Neuronal stem cell (in vitro differentiated cells): ENCODE measurements at regions not wholly inside any gene's neighbourhood (a gene's known extent, or its start where the extent isn't known, plus 50 kb on each side); places are given as distances from the start of the nearest gene placed in this dataset.
A peak's percentile ranks its signal among the peaks of the same experiment; 100 is the strongest.

Experiments
- DNase-seq: peaks from one replicate; pipeline ENCODE4 v3.0.0-alpha.2; 2013; ENCODE audit warnings: low spot score
- H2AFZ ChIP-seq: one replicate; pipeline ENCODE4 v1.6.1; 2013; ENCODE audit warnings: mild to moderate bottlenecking, low read length, inconsistent platforms
- H2AK5ac ChIP-seq: 2 replicates; pipeline ENCODE4 v1.6.1; 2013; ENCODE audit warnings: low read depth, mild to moderate bottlenecking, inconsistent platforms, low read length, moderate library complexity, mixed read lengths
- H2BK120ac ChIP-seq: 2 replicates; pipeline ENCODE4 v1.6.1; 2013; ENCODE audit warnings: low read depth, mild to moderate bottlenecking, inconsistent platforms, low read length, moderate library complexity, mixed read lengths
- H2BK12ac ChIP-seq: one replicate; pipeline ENCODE4 v1.6.1; 2013; ENCODE audit warnings: low read length, inconsistent platforms
- H2BK15ac ChIP-seq: 2 replicates; pipeline ENCODE4 v1.6.1; 2013; ENCODE audit warnings: mild to moderate bottlenecking, low read length, inconsistent platforms, mixed read lengths
- H2BK5ac ChIP-seq: one replicate; pipeline ENCODE4 v1.6.1; 2013; ENCODE audit warnings: inconsistent platforms, mild to moderate bottlenecking, low read length, moderate library complexity
- H3K14ac ChIP-seq: one replicate; pipeline ENCODE4 v1.6.1; 2013; ENCODE audit warnings: low read length, inconsistent platforms
- H3K18ac ChIP-seq: 2 replicates; pipeline ENCODE4 v1.6.1; 2013; ENCODE audit warnings: low read length, inconsistent platforms
- H3K23ac ChIP-seq: 2 replicates; pipeline ENCODE4 v1.6.1; 2013; ENCODE audit warnings: low read depth, mild to moderate bottlenecking, mixed read lengths, low read length, inconsistent platforms; ENCODE audit not compliant: poor library complexity
- H3K27ac ChIP-seq: replicated peaks from 3 replicates; pipeline ENCODE4 v1.5.1; 2013; ENCODE audit warnings: low read length, inconsistent platforms
- H3K27me3 ChIP-seq, 3 experiments: 2 replicates each; pipeline ENCODE4 v1.6.1; 2013; ENCODE audit warnings: low read length in 3 of 3, mild to moderate bottlenecking in 2 of 3, inconsistent platforms in 1 of 3, low read depth in 1 of 3, mixed read lengths in 1 of 3, moderate library complexity in 1 of 3; ENCODE audit not compliant: control insufficient read depth in 3 of 3, insufficient read depth in 3 of 3
- H3K36me3 ChIP-seq, 2 donors: replicated peaks in 1 of 2; 2 replicates each; pipeline ENCODE4 v1.6.1; 2013; ENCODE audit warnings: low read length in 2 of 2; ENCODE audit not compliant: control insufficient read depth in 2 of 2, insufficient read depth in 2 of 2
- H3K4ac ChIP-seq: 2 replicates; pipeline ENCODE4 v1.6.1; 2013; ENCODE audit warnings: inconsistent platforms, mild to moderate bottlenecking, low read length, moderate library complexity
- H3K4me1 ChIP-seq, 2 donors: 1 replicate in 1 of 2; 2 replicates in 1 of 2; pipeline ENCODE4 v1.6.1; 2013; ENCODE audit warnings: low read length in 2 of 2, low read depth in 1 of 2; ENCODE audit not compliant: control insufficient read depth in 2 of 2, insufficient read depth in 1 of 2
- H3K4me2 ChIP-seq: one replicate; pipeline ENCODE4 v1.6.1; 2013; ENCODE audit warnings: mild to moderate bottlenecking, low read length, inconsistent platforms; ENCODE audit not compliant: insufficient read depth, poor library complexity, severe bottlenecking
- H3K4me3 ChIP-seq, 2 donors: 2 replicates each; pipeline ENCODE4 v1.5.1; 2013; ENCODE audit warnings: low read length in 2 of 2, mild to moderate bottlenecking in 2 of 2, inconsistent platforms in 1 of 2, moderate library complexity in 1 of 2
- H3K79me1 ChIP-seq: one replicate; pipeline ENCODE4 v1.6.1; 2013; ENCODE audit warnings: low read depth, mild to moderate bottlenecking, inconsistent platforms, low read length, moderate library complexity
- H3K9ac ChIP-seq: one replicate; pipeline ENCODE4 v1.6.1; 2013; ENCODE audit warnings: mild to moderate bottlenecking, low read depth, low read length, inconsistent platforms; ENCODE audit not compliant: poor library complexity
- H3K9me3 ChIP-seq, 2 donors: replicated peaks in 1 of 2; 2 replicates each; pipeline versions ENCODE3 to v1.6.1; 2013; ENCODE audit warnings: low read length in 2 of 2, mild to moderate bottlenecking in 2 of 2, inconsistent platforms in 1 of 2, low read depth in 1 of 2, mixed read lengths in 1 of 2, moderate library complexity in 1 of 2; ENCODE audit not compliant: control insufficient read depth in 2 of 2, insufficient read depth in 1 of 2
- H4K8ac ChIP-seq: one replicate; pipeline ENCODE4 v1.6.1; 2013; ENCODE audit warnings: low read depth, mild to moderate bottlenecking, inconsistent platforms, low read length, moderate library complexity
- H4K91ac ChIP-seq: one replicate; pipeline ENCODE4 v1.6.1; 2013; ENCODE audit warnings: low read length, low read depth, mild to moderate bottlenecking, inconsistent platforms; ENCODE audit not compliant: poor library complexity
- WGBS, 2 donors: extraction: QIAGEN DNeasy Blood & Tissue Kit; methylation state at CpG; one replicate each; pipeline ENCODE4 v1.1.7; 2013; ENCODE audit warnings: missing lambda C conversion rate in 2 of 2, mixed read lengths in 1 of 2; ENCODE audit not compliant: insufficient read length in 2 of 2, insufficient replicate concordance in 1 of 2; ENCODE audit errors: extremely low coverage in 2 of 2; 5-methylcytosine and 5-hydroxymethylcytosine counted together

DNA sequence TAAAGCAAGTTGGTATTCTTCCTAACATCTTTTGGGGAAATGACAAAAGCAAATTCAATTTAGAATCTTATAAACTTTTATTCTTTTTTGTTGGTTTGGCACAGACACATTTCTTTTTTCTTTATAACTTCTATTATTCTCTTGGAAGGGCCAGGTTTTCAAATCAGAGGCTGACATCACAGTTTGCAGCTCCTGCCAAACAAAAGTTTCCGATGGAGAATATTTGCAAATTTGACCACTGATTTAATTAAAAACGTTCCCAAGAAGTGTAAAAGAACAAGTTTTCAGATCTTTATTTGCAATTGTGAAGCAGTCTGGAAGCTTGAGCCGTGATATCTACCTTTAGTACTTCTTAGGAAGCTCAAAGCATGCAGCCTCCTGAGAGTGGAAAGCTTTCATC lies 53.8 kb upstream of the CD83 start:
- Histone ChIP-seq H2AK5ac (no peak overlapping the region), H3K14ac (no peak overlapping the region), H3K4me3 (no peak overlapping the region), H4K8ac (no peak overlapping the region), H4K91ac (no peak overlapping the region), H3K9ac (no peak overlapping the region), H3K4ac (no peak overlapping the region), H2BK120ac (no peak overlapping the region), H2BK15ac (no peak overlapping the region), H3K79me1 (no peaks in the 10 kb centered on the region), H3K36me3 (no peaks in the 10 kb centered on the region), H2AFZ (no peak overlapping the region), H2BK5ac (no peak overlapping the region), H2BK12ac (no peak overlapping the region), H3K27ac (no peak overlapping the region), H3K4me2 (no peak overlapping the region), H3K4me1 (no peaks in the 10 kb centered on the region), H3K9me3 (peaks cover 3% of the 10 kb centered on the region in 2 donors), H3K27me3 (peaks cover 0 to 11% (median 0%) of the 10 kb centered on the region in 3 experiments), H3K18ac (no peak overlapping the region), H3K23ac (no peak overlapping the region)
- no CpG with 5 or more reads among the region's 3 CpGs for WGBS, 2 donors
- no peak for DNase-seq

- Histone ChIP-seq H4K8ac (no peak overlapping the region), H3K9me3 (peaks cover 3% of the 10 kb centered on the region in 2 donors), H3K14ac (no peak overlapping the region), H4K91ac (no peak overlapping the region), H2BK12ac (no peak overlapping the region), H2AFZ (no peak overlapping the region), H3K23ac (no peak overlapping the region), H3K27me3 (peaks cover 0 to 5% (median 0%) of the 10 kb centered on the region in 3 experiments), H3K9ac (no peak overlapping the region), H2BK5ac (no peak overlapping the region), H3K79me1 (no peaks in the 10 kb centered on the region), H3K4me3 (no peak overlapping the region), H3K36me3 (no peaks in the 10 kb centered on the region), H3K18ac (no peak overlapping the region), H3K27ac (no peak overlapping the region), H3K4me1 (no peaks in the 10 kb centered on the region), H2AK5ac (no peak overlapping the region), H2BK15ac (no peak overlapping the region), H3K4me2 (no peak overlapping the region), H3K4ac (no peak overlapping the region), H2BK120ac (no peak overlapping the region)
- no CpG with 5 or more reads among the region's 1 CpG for WGBS, 2 donors
- no peak for DNase-seq
These were observed 52.2 kb upstream of the CD83 start for GRCh38 chr6:14065350-14065749.

GRCh38 chr6:14066782-14067406 lies 50.7 kb upstream of the CD83 start:
- H3K4me3 ChIP-seq, result no peak overlapping the region
- no peak overlapping the region for H3K4ac ChIP-seq
- H3K9me3 ChIP-seq, result peaks cover 2 to 3% of the 10 kb centered on the region in 2 donors
- H2BK120ac ChIP-seq, result no peak overlapping the region
- H2AK5ac ChIP-seq, result no peak overlapping the region
- peak; percentile 56 for DNase-seq
- H2BK15ac ChIP-seq, result no peak overlapping the region
- no peak overlapping the region for H4K8ac ChIP-seq
- no peak overlapping the region for H3K18ac ChIP-seq
- WGBS, 2 donors, result no CpG with 5 or more reads among the region's 5 CpGs
- H3K27me3 ChIP-seq, result peaks cover 0 to 5% (median 0%) of the 10 kb centered on the region in 3 experiments
- H3K9ac ChIP-seq, result no peak overlapping the region
- H2BK12ac ChIP-seq, result no peak overlapping the region
- peak overlapping the region; percentile 69 for H2AFZ ChIP-seq
- H3K27ac ChIP-seq, result no peak overlapping the region
- H3K23ac ChIP-seq, result no peak overlapping the region
- H4K91ac ChIP-seq, result no peak overlapping the region
- H3K4me2 ChIP-seq, result no peak overlapping the region
- H2BK5ac ChIP-seq, result no peak overlapping the region
- no peaks in the 10 kb centered on the region for H3K79me1 ChIP-seq
- no peak overlapping the region for H3K14ac ChIP-seq
- H3K36me3 ChIP-seq, result no peaks in the 10 kb centered on the region
- H3K4me1 ChIP-seq, result no peaks in the 10 kb centered on the region

- Histone ChIP-seq H3K27ac (no peak overlapping the region), H2AK5ac (no peak overlapping the region), H2BK12ac (no peak overlapping the region), H4K8ac (no peak overlapping the region), H3K27me3 (peaks cover 0 to 5% (median 0%) of the 10 kb centered on the region in 3 experiments), H3K4me2 (no peak overlapping the region), H2BK120ac (no peak overlapping the region), H3K4me1 (no peaks in the 10 kb centered on the region), H3K79me1 (no peaks in the 10 kb centered on the region), H3K9ac (no peak overlapping the region), H3K23ac (no peak overlapping the region), H3K18ac (no peak overlapping the region), H3K4ac (no peak overlapping the region), H3K9me3 (peaks cover under 1 to 1% of the 10 kb centered on the region in 2 donors), H4K91ac (no peak overlapping the region), H2AFZ (no peak overlapping the region), H2BK5ac (no peak overlapping the region), H2BK15ac (no peak overlapping the region), H3K36me3 (no peaks in the 10 kb centered on the region), H3K14ac (no peak overlapping the region), H3K4me3 (no peak overlapping the region)
- WGBS, 2 donors, result no CpG with 5 or more reads among the region's 3 CpGs
- no peak for DNase-seq
These were observed 49.9 kb upstream of the CD83 start for GRCh38 chr6:14067656-14068055.
